OCI-LY1 (cell line): ENCODE measurements at regions not wholly inside any gene's neighbourhood (a gene's known extent, or its start where the extent isn't known, plus 50 kb on each side); places are given as distances from the start of the nearest gene placed in this dataset.

Experiments used
- CTCF ChIP-seq: fragments of 200-600 bp; sonication (generic), shearing (Covaris generic); IDR thresholded peaks from 2 replicates; pipeline ENCODE4 v1.5.1; 2017; ENCODE audit warnings: mild to moderate bottlenecking, antibody characterized with exemption, low read length, moderate library complexity, mixed read lengths
- EZH2 ChIP-seq: fragments of 200-600 bp; sonication (generic), shearing (Covaris generic); IDR thresholded peaks from 2 replicates; pipeline ENCODE4 v1.8.0; 2017; ENCODE audit warnings: borderline replicate concordance, mixed run types, mild to moderate bottlenecking, antibody characterized with exemption, low read length, moderate library complexity, mixed read lengths

DNA sequence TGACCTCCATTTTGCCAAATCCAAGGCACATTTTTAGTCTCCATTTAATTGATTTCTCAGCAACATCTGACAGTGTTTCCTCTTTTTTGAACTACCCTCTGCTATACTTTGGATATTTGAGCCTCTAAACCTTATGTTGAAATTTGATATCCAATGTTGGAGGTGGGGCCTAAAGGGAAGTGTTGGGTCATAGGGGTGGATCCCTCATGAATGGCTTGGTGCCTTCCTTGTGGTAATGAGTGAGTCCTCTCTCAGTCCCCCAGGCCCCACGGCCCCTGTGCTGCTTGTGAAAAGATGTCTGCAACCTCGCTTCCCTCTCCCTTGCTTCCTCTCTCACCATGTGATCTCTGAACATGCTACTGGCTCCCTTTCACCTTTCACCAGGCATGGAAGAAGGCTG, 96.8 kb upstream of the DGKB start:
- no peak for TF ChIP-seq CTCF
- no peak for TF ChIP-seq EZH2
